ENCODE measurements at regions not wholly inside any gene's neighbourhood (a gene's known extent, or its start where the extent isn't known, plus 50 kb on each side); places are given as distances from the start of the nearest gene placed in this dataset.

GRCh38 chr13:111917086-111917485 lies 149.9 kb upstream of the SOX1 start:
- Histone ChIP-seq H3K4me3 (ENCODE audit: low read length) (no peak overlapping the region), H3K9me3 (ENCODE audit: control insufficient read depth, insufficient read depth, low read length) (no peaks in the 10 kb centered on the region), H3K27me3 (ENCODE audit: control insufficient read depth, insufficient read depth, low read length) (no peaks in the 10 kb centered on the region), H3K4me1 (ENCODE audit: control insufficient read depth, insufficient read depth, low read length) (0 out of 2 replicates have a peak, but pooled peaks cover 3% of the 10 kb centered on the region), H3K27ac (ENCODE audit: low read length) (no peak overlapping the region), H3K36me3 (ENCODE audit: control insufficient read depth, insufficient read depth, low read length) (no peaks in the 10 kb centered on the region)
- WGBS (ENCODE audit: insufficient coverage, insufficient read length), result no CpG with 5 or more reads among the region's 13 CpGs
- DNase-seq (ENCODE audit: low read depth, low spot score), result no peak

- DNase-seq (ENCODE audit: low read depth, low spot score), result no peak
- Histone ChIP-seq H3K9me3 (ENCODE audit: control insufficient read depth, insufficient read depth, low read length) (no peaks in the 10 kb centered on the region), H3K27ac (ENCODE audit: low read length) (no peak overlapping the region), H3K36me3 (ENCODE audit: control insufficient read depth, insufficient read depth, low read length) (no peaks in the 10 kb centered on the region), H3K27me3 (ENCODE audit: control insufficient read depth, insufficient read depth, low read length) (no peaks in the 10 kb centered on the region), H3K4me3 (ENCODE audit: low read length) (no peak overlapping the region), H3K4me1 (ENCODE audit: control insufficient read depth, insufficient read depth, low read length) (0 out of 2 replicates have a peak, but pooled peaks cover 3% of the 10 kb centered on the region)
- no CpG with 5 or more reads among the region's 16 CpGs for WGBS (ENCODE audit: insufficient coverage, insufficient read length)
Observed at GRCh38 chr13:111917901-111918300, 149.0 kb upstream of the SOX1 start.

GRCh38 chr13:111919286-111919685 lies 147.7 kb upstream of the SOX1 start:
- no peaks in the 10 kb centered on the region for H3K36me3 ChIP-seq (ENCODE audit: control insufficient read depth, insufficient read depth, low read length)
- no peak overlapping the region for H3K27ac ChIP-seq (ENCODE audit: low read length)
- WGBS (ENCODE audit: insufficient coverage, insufficient read length), result no CpG with 5 or more reads among the region's 13 CpGs
- 0 out of 2 replicates have a peak, but pooled peaks cover 3% of the 10 kb centered on the region for H3K4me1 ChIP-seq (ENCODE audit: control insufficient read depth, insufficient read depth, low read length)
- H3K9me3 ChIP-seq (ENCODE audit: control insufficient read depth, insufficient read depth, low read length), result no peaks in the 10 kb centered on the region
- no peak overlapping the region for H3K4me3 ChIP-seq (ENCODE audit: low read length)
- H3K27me3 ChIP-seq (ENCODE audit: control insufficient read depth, insufficient read depth, low read length), result no peaks in the 10 kb centered on the region
- DNase-seq (ENCODE audit: low read depth, low spot score), result no peak

- H3K4me1 ChIP-seq (ENCODE audit: control insufficient read depth, insufficient read depth, low read length), result 0 out of 2 replicates have a peak, but pooled peaks cover 3% of the 10 kb centered on the region
- no peak for DNase-seq (ENCODE audit: low read depth, low spot score)
- H3K27me3 ChIP-seq (ENCODE audit: control insufficient read depth, insufficient read depth, low read length), result no peaks in the 10 kb centered on the region
- H3K27ac ChIP-seq (ENCODE audit: low read length), result no peak overlapping the region
- no peak overlapping the region for H3K4me3 ChIP-seq (ENCODE audit: low read length)
- H3K36me3 ChIP-seq (ENCODE audit: control insufficient read depth, insufficient read depth, low read length), result no peaks in the 10 kb centered on the region
- no CpG with 5 or more reads among the region's 13 CpGs for WGBS (ENCODE audit: insufficient coverage, insufficient read length)
- no peaks in the 10 kb centered on the region for H3K9me3 ChIP-seq (ENCODE audit: control insufficient read depth, insufficient read depth, low read length)
Observed at GRCh38 chr13:111919849-111920248, 147.1 kb upstream of the SOX1 start.

GRCh38 chr13:111920306-111920931 lies 146.5 kb upstream of the SOX1 start:
- Histone ChIP-seq H3K27me3 (ENCODE audit: control insufficient read depth, insufficient read depth, low read length) (no peaks in the 10 kb centered on the region), H3K36me3 (ENCODE audit: control insufficient read depth, insufficient read depth, low read length) (no peaks in the 10 kb centered on the region), H3K4me1 (ENCODE audit: control insufficient read depth, insufficient read depth, low read length) (0 out of 2 replicates have a peak, but pooled peaks cover 3% of the 10 kb centered on the region), H3K9me3 (ENCODE audit: control insufficient read depth, insufficient read depth, low read length) (no peaks in the 10 kb centered on the region), H3K4me3 (ENCODE audit: low read length) (no peak overlapping the region), H3K27ac (ENCODE audit: low read length) (no peak overlapping the region)
- WGBS (ENCODE audit: insufficient coverage, insufficient read length), result no CpG with 5 or more reads among the region's 21 CpGs
- DNase-seq (ENCODE audit: low read depth, low spot score), result no peak

GRCh38 chr13:111920932-111921705 lies 145.8 kb upstream of the SOX1 start:
- no peak overlapping the region for H3K4me3 ChIP-seq (ENCODE audit: low read length)
- H3K9me3 ChIP-seq (ENCODE audit: control insufficient read depth, insufficient read depth, low read length), result no peaks in the 10 kb centered on the region
- H3K36me3 ChIP-seq (ENCODE audit: control insufficient read depth, insufficient read depth, low read length), result no peaks in the 10 kb centered on the region
- H3K4me1 ChIP-seq (ENCODE audit: control insufficient read depth, insufficient read depth, low read length), result 0 out of 2 replicates have a peak, but pooled peaks cover 3% of the 10 kb centered on the region
- H3K27ac ChIP-seq (ENCODE audit: low read length), result no peak overlapping the region
- H3K27me3 ChIP-seq (ENCODE audit: control insufficient read depth, insufficient read depth, low read length), result no peaks in the 10 kb centered on the region
- DNase-seq (ENCODE audit: low read depth, low spot score), result no peak
- WGBS (ENCODE audit: insufficient coverage, insufficient read length), result no CpG with 5 or more reads among the region's 30 CpGs

GRCh38 chr13:111922086-111922485 lies 144.9 kb upstream of the SOX1 start:
- WGBS (ENCODE audit: insufficient coverage, insufficient read length), result no CpG with 5 or more reads among the region's 10 CpGs
- DNase-seq (ENCODE audit: low read depth, low spot score), result no peak
- Histone ChIP-seq H3K4me3 (ENCODE audit: low read length) (no peak overlapping the region), H3K27me3 (ENCODE audit: control insufficient read depth, insufficient read depth, low read length) (no peaks in the 10 kb centered on the region), H3K36me3 (ENCODE audit: control insufficient read depth, insufficient read depth, low read length) (no peaks in the 10 kb centered on the region), H3K9me3 (ENCODE audit: control insufficient read depth, insufficient read depth, low read length) (no peaks in the 10 kb centered on the region), H3K4me1 (ENCODE audit: control insufficient read depth, insufficient read depth, low read length) (0 out of 2 replicates have a peak, but pooled peaks cover 3% of the 10 kb centered on the region), H3K27ac (ENCODE audit: low read length) (no peak overlapping the region)

GRCh38 chr13:111923439-111923838 lies 143.5 kb upstream of the SOX1 start:
- H3K4me1 ChIP-seq (ENCODE audit: control insufficient read depth, insufficient read depth, low read length), result 0 out of 2 replicates have a peak, but pooled peaks cover 3% of the 10 kb centered on the region
- no peaks in the 10 kb centered on the region for H3K9me3 ChIP-seq (ENCODE audit: control insufficient read depth, insufficient read depth, low read length)
- H3K4me3 ChIP-seq (ENCODE audit: low read length), result no peak overlapping the region
- no peaks in the 10 kb centered on the region for H3K27me3 ChIP-seq (ENCODE audit: control insufficient read depth, insufficient read depth, low read length)
- H3K36me3 ChIP-seq (ENCODE audit: control insufficient read depth, insufficient read depth, low read length), result no peaks in the 10 kb centered on the region
- no CpG with 5 or more reads among the region's 5 CpGs for WGBS (ENCODE audit: insufficient coverage, insufficient read length)
- no peak for DNase-seq (ENCODE audit: low read depth, low spot score)
- H3K27ac ChIP-seq (ENCODE audit: low read length), result no peak overlapping the region

- 0 out of 2 replicates have a peak, but pooled peaks cover 3% of the 10 kb centered on the region for H3K4me1 ChIP-seq (ENCODE audit: control insufficient read depth, insufficient read depth, low read length)
- H3K9me3 ChIP-seq (ENCODE audit: control insufficient read depth, insufficient read depth, low read length), result no peaks in the 10 kb centered on the region; the same call in 1 of the 2 replicates
- H3K36me3 ChIP-seq (ENCODE audit: control insufficient read depth, insufficient read depth, low read length), result no peaks in the 10 kb centered on the region
- no peak overlapping the region for H3K27ac ChIP-seq (ENCODE audit: low read length)
- WGBS (ENCODE audit: insufficient coverage, insufficient read length), result no CpG with 5 or more reads among the region's 15 CpGs
- H3K27me3 ChIP-seq (ENCODE audit: control insufficient read depth, insufficient read depth, low read length), result no peaks in the 10 kb centered on the region
- no peak for DNase-seq (ENCODE audit: low read depth, low spot score)
- H3K4me3 ChIP-seq (ENCODE audit: low read length), result no peak overlapping the region
Observed at GRCh38 chr13:111923991-111924677, 142.8 kb upstream of the SOX1 start.

- no CpG with 5 or more reads among the region's 6 CpGs for WGBS (ENCODE audit: insufficient coverage, insufficient read length)
- DNase-seq (ENCODE audit: low read depth, low spot score), result no peak
- no peaks in the 10 kb centered on the region for H3K36me3 ChIP-seq (ENCODE audit: control insufficient read depth, insufficient read depth, low read length)
- no peak overlapping the region for H3K27ac ChIP-seq (ENCODE audit: low read length)
- 0 out of 2 replicates have a peak, but pooled peaks cover 3% of the 10 kb centered on the region for H3K4me1 ChIP-seq (ENCODE audit: control insufficient read depth, insufficient read depth, low read length)
- H3K4me3 ChIP-seq (ENCODE audit: low read length), result no peak overlapping the region
- H3K9me3 ChIP-seq (ENCODE audit: control insufficient read depth, insufficient read depth, low read length), result no peaks in the 10 kb centered on the region; the same call in 1 of the 2 replicates
- no peaks in the 10 kb centered on the region for H3K27me3 ChIP-seq (ENCODE audit: control insufficient read depth, insufficient read depth, low read length)
Observed at GRCh38 chr13:111924678-111925075, 142.3 kb upstream of the SOX1 start.
